HepG2 (cell line): ENCODE measurements at regions not wholly inside any gene's neighbourhood (a gene's known extent, or its start where the extent isn't known, plus 50 kb on each side); places are given as distances from the start of the nearest gene placed in this dataset.

ENCODE experiments used
- ATAC-seq: fragments of 200-7000 bp; cut with Tn5 transposase; 3 replicates; pipeline ENCODE4 v1.9.1; 2020; ENCODE audit warnings: mild to moderate bottlenecking, moderate library complexity
- BruUV-seq: library from RNA; stranded (reverse); fragments of 400-500 nt; replicated peaks from 2 replicates; lab custom pipeline; 2021; lab: Mats Ljungman, UMichigan
- CTCF ChIA-PET: fragments of 300-600 bp; formaldehyde crosslinking; extraction: SDS; loops from one replicate; lab custom pipeline; 2021; ENCODE audit warnings: low total read pairs, inconsistent platforms, low intra/inter-chr PET ratio; lab: Yijun Ruan, JAX
- POLR2A ChIA-PET: fragments of 350-600 bp; sonication (Branson Sonifier 250); formaldehyde crosslinking; loops from one replicate; lab custom pipeline; 2020; ENCODE audit warnings: antibody characterized with exemption, inconsistent platforms; lab: Yijun Ruan, JAX
- DNase-seq: peaks from one replicate; pipeline ENCODE4 v3.0.0-alpha.2; 2015; ENCODE audit warnings: low spot score
- FAIRE-seq: peaks from 3 replicates; lab custom pipeline; 2011; peaks lifted over from hg19 to GRCh38; lab: Jason Lieb, UNC
- H2AFZ ChIP-seq: one replicate; pipeline ENCODE4 v1.6.1; 2011; ENCODE audit warnings: low read length, inconsistent platforms
- H3K27ac ChIP-seq: fragments of 300-600 bp; 3 replicates; pipeline ENCODE4 v1.8.0; 2011; ENCODE audit warnings: mixed run types, mild to moderate bottlenecking, mixed read lengths, low read length, inconsistent platforms; ENCODE audit not compliant: insufficient read depth; ENCODE audit errors: extremely low read length
- H3K27me3 ChIP-seq, 2 experiments: fragments of 200-600 bp in 1 of 2; 2 replicates in 1 of 2; 3 replicates in 1 of 2; pipeline versions ENCODE4 v1.6.0 to v1.8.0; 2011; ENCODE audit warnings: low read length in 2 of 2, mild to moderate bottlenecking in 2 of 2, moderate library complexity in 2 of 2, inconsistent platforms in 1 of 2; ENCODE audit not compliant: insufficient read depth in 2 of 2, control insufficient read depth in 1 of 2
- H3K36me3 ChIP-seq, 2 experiments: fragments of 200-600 bp in 1 of 2; replicated peaks in 1 of 2; 2 replicates in 1 of 2; 3 replicates in 1 of 2; pipeline versions ENCODE4 v1.5.1 to v1.8.0; 2011; ENCODE audit warnings: low read length in 2 of 2, inconsistent platforms in 1 of 2; ENCODE audit not compliant: insufficient read depth in 2 of 2, control insufficient read depth in 1 of 2
- H3K4me1 ChIP-seq: 2 replicates; pipeline ENCODE4 v1.5.1; 2012; ENCODE audit warnings: low read length, inconsistent platforms; ENCODE audit not compliant: insufficient read depth
- H3K4me2 ChIP-seq: 2 replicates; pipeline ENCODE4 v1.6.0; 2011; ENCODE audit warnings: low read depth, low read length, inconsistent platforms
- H3K4me3 ChIP-seq, 3 experiments: fragments of 200-600 bp in 1 of 3; sonication (generic), shearing (Covaris generic) in 1 of 3; replicated peaks in 1 of 3; 2 replicates each; pipeline ENCODE4 v1.5.1; 2011 to 2016; ENCODE audit warnings: low read length in 3 of 3, inconsistent platforms in 2 of 3, low read depth in 2 of 3, mild to moderate bottlenecking in 2 of 3, control low read depth in 1 of 3, mixed read lengths in 1 of 3; ENCODE audit not compliant: insufficient read depth in 1 of 3
- H3K79me2 ChIP-seq: one replicate; pipeline ENCODE4 v1.6.1; 2011; ENCODE audit warnings: low read length, inconsistent platforms; ENCODE audit not compliant: insufficient read depth
- H3K9ac ChIP-seq: 2 replicates; pipeline ENCODE4 v1.6.0; 2011; ENCODE audit warnings: mild to moderate bottlenecking, low read depth, low read length, inconsistent platforms; ENCODE audit not compliant: insufficient read depth
- H3K9me3 ChIP-seq: 2 replicates; pipeline ENCODE4 v1.5.1; 2012; ENCODE audit warnings: mild to moderate bottlenecking, low read length
- H4K20me1 ChIP-seq: 2 replicates; pipeline ENCODE4 v1.6.0; 2011; ENCODE audit warnings: inconsistent platforms, mild to moderate bottlenecking, low read length, moderate library complexity; ENCODE audit not compliant: insufficient read depth
- DRAP1 ChIP-seq: IDR thresholded peaks from 2 replicates; pipeline ENCODE4 v1.6.1; 2016; ENCODE audit warnings: missing genetic modification reagents, missing compliant biosample characterization
- GLMP ChIP-seq: sonication (generic); formaldehyde crosslinking; IDR thresholded peaks from 2 replicates; pipeline ENCODE4 v1.9.0; 2021; ENCODE audit warnings: missing genetic modification reagents, mild to moderate bottlenecking, borderline replicate concordance
- MAFK ChIP-seq, 2 experiments: IDR thresholded peaks in 1 of 2; conservative IDR thresholded peaks in 1 of 2; 2 replicates each; pipeline ENCODE4 v1.6.1; 2011; ENCODE audit warnings: improper control_type of control experiment in 2 of 2, low read length in 2 of 2
- MIER3 ChIP-seq: IDR thresholded peaks from 2 replicates; pipeline ENCODE4 v1.6.1; 2016; ENCODE audit warnings: missing compliant biosample characterization, borderline replicate concordance
- NCOA1 ChIP-seq: sonication (generic); formaldehyde crosslinking; IDR thresholded peaks from 2 replicates; pipeline ENCODE4 v1.9.0; 2021; ENCODE audit warnings: missing genetic modification reagents
- NFE2L2 ChIP-seq: fragments of 150-350 bp; IDR thresholded peaks from 2 replicates; pipeline ENCODE4 v1.6.1; 2014; ENCODE audit warnings: low read length
- SIN3A ChIP-seq: IDR thresholded peaks from 2 replicates; pipeline ENCODE4 v1.6.1; 2011; ENCODE audit warnings: low read depth, mild to moderate bottlenecking, control low read depth, low read length, borderline replicate concordance
- SNAI1 ChIP-seq: sonication (generic); formaldehyde crosslinking; IDR thresholded peaks from 2 replicates; pipeline ENCODE4 v1.5.0; 2020; ENCODE audit warnings: mild to moderate bottlenecking, missing genetic modification reagents, borderline replicate concordance
- ZC3H4 ChIP-seq: sonication (generic); formaldehyde crosslinking; IDR thresholded peaks from 2 replicates; pipeline ENCODE4 v1.4.0; 2020; ENCODE audit warnings: missing genetic modification reagents, borderline replicate concordance
- ZFP90 ChIP-seq: sonication (generic); formaldehyde crosslinking; IDR thresholded peaks from 2 replicates; pipeline ENCODE4 v1.8.0; 2022; ENCODE audit warnings: missing genetic modification reagents, mild to moderate bottlenecking, inconsistent platforms, borderline replicate concordance
- ZNF180 ChIP-seq: sonication (generic); formaldehyde crosslinking; IDR thresholded peaks from 2 replicates; pipeline ENCODE4 v1.4.0; 2020; ENCODE audit warnings: low read depth, missing genetic modification reagents, borderline replicate concordance
- ZNF790 ChIP-seq: sonication (generic); formaldehyde crosslinking; IDR thresholded peaks from 2 replicates; pipeline ENCODE4 v1.8.0; 2022; ENCODE audit warnings: missing genetic modification reagents, mild to moderate bottlenecking, borderline replicate concordance
- WGBS: methylation state at CpG from one replicate; pipeline ENCODE4 v1.1.6; 2017; ENCODE audit warnings: low lambda C conversion rate; 5-methylcytosine and 5-hydroxymethylcytosine counted together
- in situ Hi-C: cut with HindIII; loops from 2 replicates; pipeline ENCODE4 v1.10.0; 2017; ENCODE audit warnings: low pct_unique_long_range_greater_than_20kb; ENCODE audit not compliant: extremely low pct_ligation_motif_present
- intact Hi-C: fragments of 100-400 bp; cut with micrococcal nuclease; formaldehyde crosslinking; loops from one replicate; pipeline ENCODE4 v1.10.0; 2022; ENCODE audit not compliant: unreplicated experiment
- TF ChIP-seq, protein P1 (sequence below): sonication (generic); formaldehyde crosslinking; IDR thresholded peaks from 2 replicates; pipeline ENCODE4 v1.8.0; 2023; ENCODE audit warnings: mild to moderate bottlenecking, missing genetic modification reagents
- TF ChIP-seq, protein P2 (sequence below): sonication (generic); formaldehyde crosslinking; IDR thresholded peaks from 2 replicates; pipeline ENCODE4 v1.5.1; 2020; ENCODE audit warnings: missing genetic modification reagents, mild to moderate bottlenecking, borderline replicate concordance

GRCh38 chr5:96340357-96340756 is 92.7 kb downstream of the PCSK1 start:
- H3K4me1 ChIP-seq = peaks cover 61% of the 10 kb centered on the region
- no TSS peak for BruUV-seq
- H3K79me2 ChIP-seq = no peaks in the 10 kb centered on the region
- H3K4me2 ChIP-seq = no peak overlapping the region
- H3K4me3 ChIP-seq = no peak overlapping the region
- no peaks in the 10 kb centered on the region for H3K27me3 ChIP-seq
- TF ChIP-seq ZFP90 (no peak), DRAP1 (CRISPR knock-in tag) (no peak), ZC3H4 (CRISPR knock-in tag) (no peak), SIN3A (no peak)
- TF ChIP-seq, protein P1, sequence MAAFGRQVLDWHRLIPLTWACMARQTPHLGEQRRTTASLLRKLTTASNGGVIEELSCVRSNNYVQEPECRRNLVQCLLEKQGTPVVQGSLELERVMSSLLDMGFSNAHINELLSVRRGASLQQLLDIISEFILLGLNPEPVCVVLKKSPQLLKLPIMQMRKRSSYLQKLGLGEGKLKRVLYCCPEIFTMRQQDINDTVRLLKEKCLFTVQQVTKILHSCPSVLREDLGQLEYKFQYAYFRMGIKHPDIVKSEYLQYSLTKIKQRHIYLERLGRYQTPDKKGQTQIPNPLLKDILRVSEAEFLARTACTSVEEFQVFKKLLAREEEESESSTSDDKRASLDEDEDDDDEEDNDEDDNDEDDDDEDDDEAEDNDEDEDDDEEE = no peak
- H3K9me3 ChIP-seq = no peaks in the 10 kb centered on the region
- ChIA-PET CTCF (no interaction called here), POLR2A (interaction anchor here (1.5 kb wide), 1 partner anchor 475 kb away, joined by 3 read pairs; no protein-coding TSS in a partner anchor)
- in situ Hi-C loops = loop anchor here (25.0 kb wide), 1 partner anchor 703 kb away; the partner anchor contains the start of gene RFESD
- WGBS = 92% methylated on average over 5 of the region's 5 CpGs
- no peaks in the 10 kb centered on the region for H4K20me1 ChIP-seq
- intact Hi-C loops = loop anchor here (10.0 kb wide), 3 partner anchors 324 to 704 kb away; partner anchors contain the start of gene CAST
- H3K36me3 ChIP-seq = no peaks in the 10 kb centered on the region
- no peak overlapping the region for H3K27ac ChIP-seq
- H2AFZ ChIP-seq = no peak overlapping the region
- DNase-seq (no peak), FAIRE-seq (no peak), ATAC-seq (no peak)
- no peak overlapping the region for H3K9ac ChIP-seq

DNA sequence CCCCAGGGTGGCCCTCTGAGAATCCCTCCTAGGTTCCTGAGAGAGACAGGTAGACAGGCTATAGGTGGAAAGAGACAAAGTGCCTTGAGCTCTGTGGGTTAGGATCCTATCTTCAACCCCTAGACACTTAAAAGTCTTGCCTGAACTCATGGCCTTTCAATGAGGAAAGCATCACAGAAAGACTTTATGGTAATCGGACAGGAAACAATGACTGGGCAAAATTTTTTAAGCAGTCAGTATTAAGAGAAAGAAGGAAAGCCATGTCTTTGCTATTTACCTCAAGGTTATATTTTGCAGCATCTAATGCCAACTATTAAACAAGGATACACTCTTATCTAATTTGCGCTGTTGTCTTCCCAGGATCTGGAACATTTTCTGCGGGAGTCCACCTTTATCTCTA is 93.2 kb downstream of the PCSK1 start:
- in situ Hi-C loops (loop anchor here (5.0 to 25.0 kb wide), 3 partner anchors 375 to 703 kb away; partner anchors contain the start of genes ELL2 and RFESD), intact Hi-C loops (loop anchor here (5.0 to 10.0 kb wide), 6 partner anchors 153 to 705 kb away; partner anchors contain the start of gene CAST)
- Histone ChIP-seq H3K27me3 (no peaks in the 10 kb centered on the region), H3K4me2 (no peak overlapping the region), H3K9ac (no peak overlapping the region), H3K4me3 (no peak overlapping the region), H3K79me2 (no peaks in the 10 kb centered on the region), H3K36me3 (no peaks in the 10 kb centered on the region), H4K20me1 (no peaks in the 10 kb centered on the region), H3K4me1 (peaks cover 61% of the 10 kb centered on the region), H3K27ac (no peak overlapping the region), H3K9me3 (no peaks in the 10 kb centered on the region), H2AFZ (no peak overlapping the region)
- FAIRE-seq (no peak), ATAC-seq (no peak), DNase-seq (no peak)
- WGBS = 97% methylated on average over 3 of the region's 3 CpGs
- CTCF ChIA-PET = no interaction called here
- POLR2A ChIA-PET = interaction anchor here (1.5 kb wide), 1 partner anchor 475 kb away, joined by 3 read pairs; no protein-coding TSS in a partner anchor
- BruUV-seq = no TSS peak
- TF ChIP-seq NCOA1 (CRISPR knock-in tag) (no peak), GLMP (CRISPR knock-in tag) (no peak), SNAI1 (no peak), ZNF790 (CRISPR knock-in tag) (no peak), ZNF180 (no peak), MAFK (conservative IDR thresholded peaks at IDR 0.05 in 1 of 2, IDR thresholded peaks at IDR 0.05 in 1 of 2; ENCODE audit: low read length in 2 of 2) (0 out of 4 replicates have a peak, but pooled peaks of 1 of the 2 experiments have one; percentile 5), MIER3 (CRISPR knock-in tag) (no peak), NFE2L2 (peak; percentile 83)
- TF ChIP-seq, protein P2, sequence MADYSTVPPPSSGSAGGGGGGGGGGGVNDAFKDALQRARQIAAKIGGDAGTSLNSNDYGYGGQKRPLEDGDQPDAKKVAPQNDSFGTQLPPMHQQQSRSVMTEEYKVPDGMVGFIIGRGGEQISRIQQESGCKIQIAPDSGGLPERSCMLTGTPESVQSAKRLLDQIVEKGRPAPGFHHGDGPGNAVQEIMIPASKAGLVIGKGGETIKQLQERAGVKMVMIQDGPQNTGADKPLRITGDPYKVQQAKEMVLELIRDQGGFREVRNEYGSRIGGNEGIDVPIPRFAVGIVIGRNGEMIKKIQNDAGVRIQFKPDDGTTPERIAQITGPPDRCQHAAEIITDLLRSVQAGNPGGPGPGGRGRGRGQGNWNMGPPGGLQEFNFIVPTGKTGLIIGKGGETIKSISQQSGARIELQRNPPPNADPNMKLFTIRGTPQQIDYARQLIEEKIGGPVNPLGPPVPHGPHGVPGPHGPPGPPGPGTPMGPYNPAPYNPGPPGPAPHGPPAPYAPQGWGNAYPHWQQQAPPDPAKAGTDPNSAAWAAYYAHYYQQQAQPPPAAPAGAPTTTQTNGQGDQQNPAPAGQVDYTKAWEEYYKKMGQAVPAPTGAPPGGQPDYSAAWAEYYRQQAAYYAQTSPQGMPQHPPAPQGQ (CRISPR knock-in tag) = no peak
